ENCODE measurements at regions not wholly inside any gene's neighbourhood (a gene's known extent, or its start where the extent isn't known, plus 50 kb on each side); places are given as distances from the start of the nearest gene placed in this dataset.
"Not testable (repeated sequence)": the region's sequence is repeated elsewhere in the genome, so short reads cannot be mapped to it uniquely, and the experiment has no call there.

DNA sequence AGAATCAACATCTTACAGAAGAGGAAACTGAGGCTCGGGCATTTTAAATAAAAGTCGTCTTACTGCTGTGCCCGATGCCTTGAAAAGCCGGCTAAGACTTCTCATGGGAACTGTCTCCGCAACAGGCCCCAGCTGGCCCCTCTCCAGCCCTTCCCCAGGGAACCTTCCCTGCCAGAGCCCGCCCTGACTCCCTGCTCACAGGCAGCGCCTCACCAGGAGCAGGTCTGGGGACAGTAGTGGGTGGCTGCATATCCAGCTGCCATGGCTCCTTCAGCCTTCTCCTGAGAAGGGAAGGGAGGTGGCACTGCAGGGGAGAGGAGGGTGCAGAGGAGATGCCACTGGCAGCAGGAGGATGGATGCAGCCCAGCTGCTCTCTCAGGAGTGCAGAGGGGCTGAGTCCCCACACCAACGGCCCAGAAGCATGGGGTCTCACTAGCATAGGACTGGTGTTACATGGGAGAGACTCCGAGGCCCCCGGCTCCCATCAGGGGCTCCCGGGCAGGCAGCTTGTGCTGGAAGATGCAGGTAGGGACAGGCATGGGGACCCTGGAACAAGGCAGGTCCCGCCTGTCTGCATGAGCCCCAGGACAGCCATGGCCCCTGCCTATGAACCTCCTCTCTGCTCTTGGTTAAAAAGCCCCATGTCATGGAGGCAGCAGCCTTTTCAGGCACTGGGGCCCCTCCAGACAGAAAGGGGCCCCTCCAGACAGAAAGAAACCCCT, 216.4 kb upstream of the SGCG start:
- H2AFZ ChIP-seq (ENCODE audit: insufficient read depth, low read depth, low read length, poor library complexity, severe bottlenecking) = no peak overlapping the region
- ATAC-seq (ENCODE audit: low read depth) = no peak
- TF ChIP-seq EZH2 (IDR thresholded peaks at IDR 0.05; ENCODE audit: borderline replicate concordance, insufficient read depth, low read depth, low read length, poor library complexity, severe bottlenecking) = no peak
- TF ChIP-seq, protein P1, sequence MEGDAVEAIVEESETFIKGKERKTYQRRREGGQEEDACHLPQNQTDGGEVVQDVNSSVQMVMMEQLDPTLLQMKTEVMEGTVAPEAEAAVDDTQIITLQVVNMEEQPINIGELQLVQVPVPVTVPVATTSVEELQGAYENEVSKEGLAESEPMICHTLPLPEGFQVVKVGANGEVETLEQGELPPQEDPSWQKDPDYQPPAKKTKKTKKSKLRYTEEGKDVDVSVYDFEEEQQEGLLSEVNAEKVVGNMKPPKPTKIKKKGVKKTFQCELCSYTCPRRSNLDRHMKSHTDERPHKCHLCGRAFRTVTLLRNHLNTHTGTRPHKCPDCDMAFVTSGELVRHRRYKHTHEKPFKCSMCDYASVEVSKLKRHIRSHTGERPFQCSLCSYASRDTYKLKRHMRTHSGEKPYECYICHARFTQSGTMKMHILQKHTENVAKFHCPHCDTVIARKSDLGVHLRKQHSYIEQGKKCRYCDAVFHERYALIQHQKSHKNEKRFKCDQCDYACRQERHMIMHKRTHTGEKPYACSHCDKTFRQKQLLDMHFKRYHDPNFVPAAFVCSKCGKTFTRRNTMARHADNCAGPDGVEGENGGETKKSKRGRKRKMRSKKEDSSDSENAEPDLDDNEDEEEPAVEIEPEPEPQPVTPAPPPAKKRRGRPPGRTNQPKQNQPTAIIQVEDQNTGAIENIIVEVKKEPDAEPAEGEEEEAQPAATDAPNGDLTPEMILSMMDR (IDR thresholded peaks at IDR 0.05) = no peak
- ChIA-PET CTCF (no interaction called here), POLR2A (no interaction called here)
- Mint-ChIP-seq H3K9me3 (ENCODE audit: insufficient read depth) (no peaks in the 10 kb centered on the region), H3K4me1 (no peaks in the 10 kb centered on the region), H3K4me3 (no peak overlapping the region), H3K27ac (no peak overlapping the region), H3K27me3 (no peaks in the 10 kb centered on the region)
- H3K9ac ChIP-seq (ENCODE audit: low read length) = no peak overlapping the region
- H3K9me3 ChIP-seq (ENCODE audit: control extremely low read depth in 1 of 3, control insufficient read depth in 2 of 3, insufficient read depth in 1 of 3, low read length in 2 of 3) = peaks cover 0 to 9% (median 0%) of the 10 kb centered on the region in 3 donors
- intact Hi-C loops (cut with micrococcal nuclease) = no loop called here
- no peak overlapping the region for H3K27ac ChIP-seq (ENCODE audit: low read length in 2 of 2)
- no peak for DNase-seq
- no peaks in the 10 kb centered on the region for H3K79me2 ChIP-seq (ENCODE audit: control insufficient read depth, insufficient read depth, low read length)
- no peaks in the 10 kb centered on the region for H4K20me1 ChIP-seq (ENCODE audit: control insufficient read depth, insufficient read depth, low read length, poor library complexity, severe bottlenecking)
- H3K36me3 ChIP-seq (replicated peaks in 1 of 2; ENCODE audit: control extremely low read depth in 1 of 2, control insufficient read depth in 1 of 2, extremely low read depth in 1 of 2, insufficient read depth in 2 of 2, low read length in 1 of 2) = no peaks in the 10 kb centered on the region
- no peaks in the 10 kb centered on the region for H3K4me1 ChIP-seq (ENCODE audit: control insufficient read depth in 2 of 2, insufficient read depth in 2 of 2, low read length in 2 of 2)
- no peak overlapping the region for H3K4me2 ChIP-seq (replicated peaks; ENCODE audit: low read depth, low read length, poor library complexity, severe bottlenecking)
- no peaks in the 10 kb centered on the region for H3K27me3 ChIP-seq (replicated peaks in 1 of 4; ENCODE audit: control extremely low read depth in 1 of 4, control insufficient read depth in 3 of 4, insufficient read depth in 4 of 4, low read length in 3 of 4)
- WGBS (ENCODE audit: insufficient coverage) = 79% methylated on average over 10 of the region's 12 CpGs
- H3K4me3 ChIP-seq (ENCODE audit: control extremely low read depth in 1 of 5, extremely low read depth in 1 of 5, insufficient read depth in 1 of 5, low read depth in 2 of 5, low read length in 4 of 5) = no peak overlapping the region

DNA sequence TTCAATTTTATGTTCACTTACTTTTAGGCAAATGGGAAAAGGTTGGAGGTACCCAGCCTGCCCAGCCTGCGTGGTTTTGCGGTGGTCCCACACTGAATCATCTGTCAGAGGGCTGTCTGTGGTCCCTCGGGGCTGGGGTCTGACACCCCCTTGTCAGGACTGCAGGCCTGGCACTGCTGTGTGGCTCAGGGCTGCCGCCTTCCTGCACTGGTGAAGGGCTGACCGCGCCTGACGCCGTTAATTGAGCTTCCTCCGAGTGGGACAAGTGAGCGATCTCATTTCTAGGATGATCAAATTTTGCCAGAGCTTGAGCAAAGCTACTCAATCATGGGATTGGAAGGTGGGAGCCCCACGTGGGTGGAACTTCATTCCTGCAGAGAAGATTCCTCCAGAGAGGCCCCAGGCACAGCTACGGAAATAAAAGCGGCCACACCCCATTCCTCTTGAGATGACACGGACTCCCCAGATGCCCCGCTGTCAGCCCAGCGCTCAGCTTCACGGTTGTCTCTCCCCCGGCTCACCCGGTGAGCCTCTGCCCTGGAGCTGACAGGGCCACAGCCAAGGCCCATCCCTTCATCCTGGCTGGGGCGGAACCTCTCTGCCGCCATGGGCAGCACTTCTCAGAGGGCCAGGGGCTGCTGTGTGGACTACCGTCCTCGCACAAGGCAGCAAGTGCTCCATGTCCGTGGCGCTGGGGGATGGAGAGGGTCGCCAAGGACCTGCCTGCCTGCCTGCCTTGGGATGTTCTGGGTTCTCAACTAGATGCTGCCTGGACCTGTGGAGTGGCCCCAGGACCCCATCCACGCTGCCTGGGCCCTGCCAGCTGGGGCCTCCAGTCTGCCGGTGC, 215.5 kb upstream of the SGCG start:
- POLR2A ChIA-PET, H3K27me3 Mint-ChIP-seq: not testable (repeated sequence)

DNA sequence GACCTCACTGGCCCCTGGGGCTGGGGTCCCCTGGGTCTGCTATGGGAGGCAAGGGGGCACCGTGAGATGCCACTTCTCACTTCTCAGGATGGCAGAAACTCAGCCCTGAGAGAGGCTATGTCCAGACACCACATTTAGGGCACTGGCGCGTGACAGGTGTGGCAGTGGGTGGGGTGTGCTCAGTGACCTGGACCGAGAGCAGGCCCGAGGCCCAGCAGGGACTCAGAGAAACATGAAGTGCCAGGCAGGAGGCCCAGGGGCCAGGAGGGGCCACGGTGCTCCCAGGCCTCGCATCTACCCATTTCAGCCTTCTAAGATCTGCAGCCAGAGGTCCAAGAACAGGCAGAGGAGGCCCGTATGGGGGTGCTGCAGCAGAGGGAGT, 214.9 kb upstream of the SGCG start:
- 79% methylated on average over 3 of the region's 8 CpGs for WGBS (ENCODE audit: insufficient coverage)
- DNase-seq; POLR2A ChIA-PET; intact Hi-C loops (cut with micrococcal nuclease); H3K36me3 ChIP-seq (replicated peaks in 1 of 2; ENCODE audit: control extremely low read depth in 1 of 2, control insufficient read depth in 1 of 2, extremely low read depth in 1 of 2, insufficient read depth in 2 of 2, low read length in 1 of 2); H3K27ac Mint-ChIP-seq; H3K4me1 Mint-ChIP-seq; H3K27ac ChIP-seq (ENCODE audit: low read length in 2 of 2); H3K9ac ChIP-seq (ENCODE audit: low read length); H4K20me1 ChIP-seq (ENCODE audit: control insufficient read depth, insufficient read depth, low read length, poor library complexity, severe bottlenecking); CTCF ChIA-PET; ATAC-seq (ENCODE audit: low read depth); H3K4me1 ChIP-seq (ENCODE audit: control insufficient read depth in 2 of 2, insufficient read depth in 2 of 2, low read length in 2 of 2); H3K27me3 ChIP-seq (replicated peaks in 1 of 4; ENCODE audit: control extremely low read depth in 1 of 4, control insufficient read depth in 3 of 4, insufficient read depth in 4 of 4, low read length in 3 of 4); H3K79me2 ChIP-seq (ENCODE audit: control insufficient read depth, insufficient read depth, low read length); H3K9me3 Mint-ChIP-seq (ENCODE audit: insufficient read depth); H3K4me3 Mint-ChIP-seq; H2AFZ ChIP-seq (ENCODE audit: insufficient read depth, low read depth, low read length, poor library complexity, severe bottlenecking); H3K4me3 ChIP-seq (ENCODE audit: control extremely low read depth in 1 of 5, extremely low read depth in 1 of 5, insufficient read depth in 1 of 5, low read depth in 2 of 5, low read length in 4 of 5); H3K27me3 Mint-ChIP-seq; H3K4me2 ChIP-seq (replicated peaks; ENCODE audit: low read depth, low read length, poor library complexity, severe bottlenecking): not testable (repeated sequence)
- H3K9me3 ChIP-seq (ENCODE audit: control extremely low read depth in 1 of 3, control insufficient read depth in 2 of 3, insufficient read depth in 1 of 3, low read length in 2 of 3) = peaks cover 0 to 11% (median 0%) of the 10 kb centered on the region in 3 donors

More for the DNA sequence above, 215.5 kb upstream of the SGCG start:
- WGBS (ENCODE audit: insufficient coverage) = 88% methylated on average over 21 of the region's 28 CpGs
- H3K4me3 ChIP-seq (ENCODE audit: control extremely low read depth in 1 of 5, extremely low read depth in 1 of 5, insufficient read depth in 1 of 5, low read depth in 2 of 5, low read length in 4 of 5); H3K9me3 ChIP-seq (ENCODE audit: control extremely low read depth in 1 of 3, control insufficient read depth in 2 of 3, insufficient read depth in 1 of 3, low read length in 2 of 3); H3K27ac Mint-ChIP-seq; H4K20me1 ChIP-seq (ENCODE audit: control insufficient read depth, insufficient read depth, low read length, poor library complexity, severe bottlenecking); H3K27ac ChIP-seq (ENCODE audit: low read length in 2 of 2); DNase-seq; CTCF ChIA-PET; H3K36me3 ChIP-seq (replicated peaks in 1 of 2; ENCODE audit: control extremely low read depth in 1 of 2, control insufficient read depth in 1 of 2, extremely low read depth in 1 of 2, insufficient read depth in 2 of 2, low read length in 1 of 2); H3K4me1 ChIP-seq (ENCODE audit: control insufficient read depth in 2 of 2, insufficient read depth in 2 of 2, low read length in 2 of 2); H3K9ac ChIP-seq (ENCODE audit: low read length); H3K9me3 Mint-ChIP-seq (ENCODE audit: insufficient read depth); H3K79me2 ChIP-seq (ENCODE audit: control insufficient read depth, insufficient read depth, low read length); intact Hi-C loops (cut with micrococcal nuclease); H2AFZ ChIP-seq (ENCODE audit: insufficient read depth, low read depth, low read length, poor library complexity, severe bottlenecking); H3K4me3 Mint-ChIP-seq; H3K4me2 ChIP-seq (replicated peaks; ENCODE audit: low read depth, low read length, poor library complexity, severe bottlenecking); H3K27me3 ChIP-seq (replicated peaks in 1 of 4; ENCODE audit: control extremely low read depth in 1 of 4, control insufficient read depth in 3 of 4, insufficient read depth in 4 of 4, low read length in 3 of 4); ATAC-seq (ENCODE audit: low read depth); H3K4me1 Mint-ChIP-seq: not testable (repeated sequence)

Data from B cell (primary cell).